HUES6 (cell line): ENCODE measurements at regions not wholly inside any gene's neighbourhood (a gene's known extent, or its start where the extent isn't known, plus 50 kb on each side); places are given as distances from the start of the nearest gene placed in this dataset.

ENCODE experiments used
- H3K27ac ChIP-seq: 2 replicates; pipeline ENCODE4 v1.7.0; 2013; ENCODE audit warnings: low read depth, mild to moderate bottlenecking, low read length, inconsistent platforms
- H3K27me3 ChIP-seq: 2 replicates; pipeline ENCODE4 v1.6.1; 2013; ENCODE audit warnings: low read length; ENCODE audit not compliant: control insufficient read depth, insufficient read depth
- H3K36me3 ChIP-seq: 2 replicates; pipeline ENCODE4 v1.6.1; 2013; ENCODE audit warnings: low read length; ENCODE audit not compliant: control insufficient read depth, insufficient read depth
- H3K4me1 ChIP-seq: 2 replicates; pipeline ENCODE4 v1.6.1; 2013; ENCODE audit warnings: low read length; ENCODE audit not compliant: control insufficient read depth, insufficient read depth
- H3K4me3 ChIP-seq: 2 replicates; pipeline ENCODE4 v1.5.1; 2013; ENCODE audit warnings: low read depth, low read length
- H3K9ac ChIP-seq: one replicate; pipeline ENCODE4 v1.6.1; 2013; ENCODE audit warnings: mild to moderate bottlenecking, low read length
- H3K9me3 ChIP-seq: 2 replicates; pipeline ENCODE4 v1.6.1; 2013; ENCODE audit warnings: low read depth, low read length; ENCODE audit not compliant: control insufficient read depth, insufficient read depth

- Histone ChIP-seq H3K9ac (no peak overlapping the region), H3K4me1 (peaks cover 28% of the 10 kb centered on the region), H3K4me3 (no peak overlapping the region), H3K9me3 (no peaks in the 10 kb centered on the region), H3K27ac (no peak overlapping the region), H3K27me3 (no peaks in the 10 kb centered on the region), H3K36me3 (no peaks in the 10 kb centered on the region)
Measured at GRCh38 chr6:14860774-14861173, 385.1 kb upstream of the JARID2 start.

DNA sequence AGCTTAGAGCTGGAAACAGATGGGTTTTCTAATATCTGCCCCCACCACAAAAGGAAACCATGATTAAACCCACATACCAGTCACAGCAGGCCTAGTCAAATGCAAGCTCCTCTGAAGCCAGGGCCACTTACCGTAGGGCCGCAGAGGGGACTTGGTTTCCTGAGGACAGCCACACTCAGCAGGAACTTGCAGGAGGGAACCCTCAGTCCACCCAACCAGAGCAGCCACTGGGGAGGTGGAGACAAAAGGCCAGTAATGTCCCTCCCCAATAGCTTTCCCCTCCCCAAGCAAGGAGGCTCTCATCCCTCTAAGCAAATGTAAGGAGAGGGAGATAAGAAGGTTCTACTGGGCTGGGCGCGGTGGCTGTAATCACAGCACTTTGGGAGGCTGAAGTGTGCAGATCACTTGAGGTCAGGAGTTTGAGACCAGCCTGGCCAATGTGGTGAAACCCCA lies 384.4 kb upstream of the JARID2 start:
- no peak overlapping the region for H3K27ac ChIP-seq
- no peaks in the 10 kb centered on the region for H3K36me3 ChIP-seq
- H3K4me3 ChIP-seq = no peak overlapping the region
- H3K27me3 ChIP-seq = no peaks in the 10 kb centered on the region
- H3K9ac ChIP-seq = no peak overlapping the region
- H3K4me1 ChIP-seq = peaks cover 31% of the 10 kb centered on the region
- H3K9me3 ChIP-seq = no peaks in the 10 kb centered on the region

- no peaks in the 10 kb centered on the region for H3K36me3 ChIP-seq
- peaks cover 26% of the 10 kb centered on the region for H3K4me1 ChIP-seq
- no peak overlapping the region for H3K4me3 ChIP-seq
- no peak overlapping the region for H3K27ac ChIP-seq
- no peaks in the 10 kb centered on the region for H3K27me3 ChIP-seq
- no peak overlapping the region for H3K9ac ChIP-seq
- no peaks in the 10 kb centered on the region for H3K9me3 ChIP-seq
Measured at GRCh38 chr6:14862845-14863244, 383.0 kb upstream of the JARID2 start.

DNA sequence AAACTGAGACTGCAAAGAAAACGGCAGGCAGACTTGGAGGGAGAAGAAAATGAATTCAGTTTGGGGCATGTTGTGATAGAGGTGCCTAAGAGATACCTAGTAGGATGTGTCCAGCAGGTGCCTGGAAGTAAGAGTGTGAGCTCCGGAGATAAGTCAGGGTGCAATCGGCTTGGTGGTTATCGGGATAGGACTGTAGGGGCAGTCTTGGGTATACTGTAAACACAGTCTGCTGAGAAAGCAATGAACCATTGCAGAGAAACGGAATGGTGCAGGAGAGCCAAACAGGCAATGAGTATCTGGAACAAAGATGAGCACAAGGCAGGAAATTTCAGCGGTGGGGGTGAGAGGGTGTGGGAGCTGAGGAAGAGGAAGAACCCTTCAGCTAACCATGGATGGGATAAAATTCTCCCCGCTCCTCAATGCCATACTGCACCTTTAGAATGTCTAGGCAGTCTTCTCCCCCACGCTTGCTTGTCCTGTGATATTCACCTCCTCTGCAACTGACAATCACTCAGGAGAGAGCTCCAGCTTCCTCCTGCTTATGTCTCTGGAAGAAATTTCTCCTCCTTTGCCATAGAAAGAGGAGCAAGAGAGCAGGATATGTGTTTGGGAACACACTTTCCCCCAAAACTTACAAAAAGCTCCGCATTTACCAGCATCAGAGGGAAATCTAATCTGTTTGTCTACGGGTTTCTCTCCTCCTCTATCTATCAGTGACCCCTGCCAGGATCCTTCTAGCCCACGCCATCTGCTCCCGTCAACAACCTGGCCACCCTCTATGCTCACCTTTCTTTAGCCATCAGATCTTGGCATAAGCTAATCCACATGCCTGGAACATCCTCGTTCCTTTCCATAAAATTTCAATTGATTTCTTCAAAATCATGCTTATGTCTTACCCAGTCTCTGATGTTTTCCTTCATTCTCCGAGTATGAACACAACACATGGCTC lies 381.7 kb upstream of the JARID2 start:
- no peaks in the 10 kb centered on the region for H3K36me3 ChIP-seq
- no peaks in the 10 kb centered on the region for H3K27me3 ChIP-seq
- H3K4me3 ChIP-seq = no peak overlapping the region
- H3K9ac ChIP-seq = no peak overlapping the region
- H3K9me3 ChIP-seq = no peaks in the 10 kb centered on the region
- peaks cover 26% of the 10 kb centered on the region for H3K4me1 ChIP-seq
- no peak overlapping the region for H3K27ac ChIP-seq

- Histone ChIP-seq H3K36me3 (no peaks in the 10 kb centered on the region), H3K9me3 (no peaks in the 10 kb centered on the region), H3K4me1 (peaks cover 26% of the 10 kb centered on the region), H3K4me3 (no peak overlapping the region), H3K9ac (no peak overlapping the region), H3K27me3 (no peaks in the 10 kb centered on the region), H3K27ac (no peak overlapping the region)
Measured at GRCh38 chr6:14865531-14866100, 380.3 kb upstream of the JARID2 start.

DNA sequence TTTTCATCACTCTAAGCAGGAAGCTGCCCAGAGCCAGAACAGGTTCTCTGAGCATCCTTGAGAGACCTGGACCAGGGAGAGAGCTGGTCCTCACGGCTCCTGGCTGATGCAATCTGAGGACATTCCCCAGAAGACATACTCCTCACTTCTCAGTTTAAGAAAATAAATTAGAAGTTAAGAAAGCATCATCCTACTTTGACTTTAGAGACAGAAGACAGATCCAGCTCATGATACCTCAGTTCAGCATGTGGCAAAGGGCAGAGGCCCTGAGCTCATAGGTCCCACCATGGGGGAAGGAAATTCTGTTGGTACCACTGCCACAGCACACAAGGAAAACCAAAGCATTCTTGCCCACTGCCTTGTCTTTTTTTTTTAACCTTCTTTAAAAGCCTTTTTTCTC lies 378.1 kb upstream of the JARID2 start:
- no peak overlapping the region for H3K4me3 ChIP-seq

GRCh38 chr6:14871221-14871620 lies 374.6 kb upstream of the JARID2 start:
- H3K36me3 ChIP-seq = 0 out of 2 replicates have a peak, but pooled peaks cover 3% of the 10 kb centered on the region
- no peak overlapping the region for H3K27ac ChIP-seq
- H3K9me3 ChIP-seq = no peaks in the 10 kb centered on the region
- no peak overlapping the region for H3K9ac ChIP-seq
- no peaks in the 10 kb centered on the region for H3K27me3 ChIP-seq
- H3K4me3 ChIP-seq = no peak overlapping the region
- peaks cover 8% of the 10 kb centered on the region for H3K4me1 ChIP-seq

More for the DNA sequence above, 378.1 kb upstream of the JARID2 start:
- peaks cover 16% of the 10 kb centered on the region for H3K4me1 ChIP-seq
- no peaks in the 10 kb centered on the region for H3K27me3 ChIP-seq
- H3K9ac ChIP-seq = no peak overlapping the region
- H3K27ac ChIP-seq = no peak overlapping the region
- H3K36me3 ChIP-seq = 0 out of 2 replicates have a peak, but pooled peaks cover 3% of the 10 kb centered on the region
- no peaks in the 10 kb centered on the region for H3K9me3 ChIP-seq

DNA sequence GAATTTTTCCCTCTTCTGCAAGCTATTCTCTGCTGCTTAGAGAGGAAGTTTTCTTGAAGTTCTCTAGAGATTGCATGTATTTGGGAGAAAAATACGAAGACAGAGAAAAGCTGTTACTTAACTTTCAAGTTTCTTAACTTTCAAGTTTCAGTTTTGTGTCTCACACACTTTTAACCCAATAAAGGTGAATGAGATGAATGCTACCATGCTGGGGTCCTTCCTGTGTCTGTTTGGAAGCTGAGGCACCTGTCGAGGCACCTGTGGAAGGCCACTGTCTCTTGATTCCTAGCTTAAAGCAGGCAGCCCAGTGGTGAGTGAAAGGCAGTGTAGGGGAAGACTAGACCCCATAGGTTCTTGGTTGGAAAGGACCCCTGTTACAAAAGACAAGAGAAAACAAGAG lies 372.8 kb upstream of the JARID2 start:
- Histone ChIP-seq H3K4me1 (peaks cover 14% of the 10 kb centered on the region), H3K9me3 (no peaks in the 10 kb centered on the region), H3K9ac (no peak overlapping the region), H3K36me3 (0 out of 2 replicates have a peak, but pooled peaks cover 3% of the 10 kb centered on the region), H3K4me3 (no peak overlapping the region), H3K27ac (no peak overlapping the region), H3K27me3 (no peaks in the 10 kb centered on the region)

GRCh38 chr6:14873781-14874441 lies 372.0 kb upstream of the JARID2 start:
- Histone ChIP-seq H3K4me1 (peaks cover 14% of the 10 kb centered on the region), H3K27me3 (no peaks in the 10 kb centered on the region), H3K4me3 (no peak overlapping the region), H3K9ac (no peak overlapping the region), H3K27ac (no peak overlapping the region), H3K36me3 (0 out of 2 replicates have a peak, but pooled peaks cover 3% of the 10 kb centered on the region), H3K9me3 (no peaks in the 10 kb centered on the region)

- no peak overlapping the region for H3K27ac ChIP-seq
- no peak overlapping the region for H3K9ac ChIP-seq
- peaks cover 17% of the 10 kb centered on the region for H3K4me1 ChIP-seq
- H3K36me3 ChIP-seq = 0 out of 2 replicates have a peak, but pooled peaks cover 3% of the 10 kb centered on the region
- no peak overlapping the region for H3K4me3 ChIP-seq
- H3K9me3 ChIP-seq = no peaks in the 10 kb centered on the region
- H3K27me3 ChIP-seq = no peaks in the 10 kb centered on the region
Measured at GRCh38 chr6:14874975-14875480, 370.8 kb upstream of the JARID2 start.
